GM21526 (cell line): ENCODE measurements at regions not wholly inside any gene's neighbourhood (a gene's known extent, or its start where the extent isn't known, plus 50 kb on each side); places are given as distances from the start of the nearest gene placed in this dataset.

Experiments
- ATAC-seq: cut with Tn5 transposase; IDR thresholded peaks from one replicate; pipeline ENCODE4 v1.9.1; 2021; ENCODE audit warnings: moderate library complexity; ENCODE audit not compliant: unreplicated experiment, low FRiP score

DNA sequence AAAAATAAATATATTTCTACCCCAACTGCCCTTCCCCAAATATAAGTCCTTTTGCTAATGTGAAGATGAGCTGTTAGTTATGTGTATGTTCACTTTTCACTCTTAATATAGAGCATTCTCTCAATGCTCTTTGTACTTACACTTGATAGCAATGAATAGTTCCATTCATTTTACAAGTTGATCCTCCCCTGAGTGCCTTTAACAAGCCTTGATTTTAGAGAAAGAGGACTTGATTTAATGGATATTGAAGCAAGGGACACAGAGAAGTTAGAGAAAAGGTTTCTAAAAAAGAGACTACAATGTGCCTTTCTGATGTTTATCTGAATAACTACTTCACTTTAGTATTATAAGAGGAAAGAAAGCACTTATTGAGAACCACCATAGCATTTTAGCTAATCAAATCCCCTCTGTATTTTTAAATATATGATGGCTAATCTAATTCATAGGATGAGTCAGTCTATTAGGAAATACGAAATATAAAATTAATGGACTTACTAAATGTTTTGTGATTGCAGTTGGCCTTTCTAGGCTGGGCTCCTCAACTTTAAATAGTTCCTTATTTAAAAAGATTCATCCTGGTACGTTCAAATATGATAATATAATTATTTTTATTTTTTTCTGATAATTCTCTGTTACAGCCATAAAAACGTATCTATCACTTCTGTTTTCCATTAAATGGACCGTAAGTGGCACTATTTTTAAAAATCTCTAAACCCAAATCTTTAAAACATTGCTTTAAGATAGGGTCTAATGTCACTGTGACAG lies 1097.8 kb upstream of the SLC10A2 start:
- no peak for ATAC-seq

GRCh38 chr13:104160536-104160935 lies 1094.3 kb upstream of the SLC10A2 start:
- ATAC-seq = no peak

DNA sequence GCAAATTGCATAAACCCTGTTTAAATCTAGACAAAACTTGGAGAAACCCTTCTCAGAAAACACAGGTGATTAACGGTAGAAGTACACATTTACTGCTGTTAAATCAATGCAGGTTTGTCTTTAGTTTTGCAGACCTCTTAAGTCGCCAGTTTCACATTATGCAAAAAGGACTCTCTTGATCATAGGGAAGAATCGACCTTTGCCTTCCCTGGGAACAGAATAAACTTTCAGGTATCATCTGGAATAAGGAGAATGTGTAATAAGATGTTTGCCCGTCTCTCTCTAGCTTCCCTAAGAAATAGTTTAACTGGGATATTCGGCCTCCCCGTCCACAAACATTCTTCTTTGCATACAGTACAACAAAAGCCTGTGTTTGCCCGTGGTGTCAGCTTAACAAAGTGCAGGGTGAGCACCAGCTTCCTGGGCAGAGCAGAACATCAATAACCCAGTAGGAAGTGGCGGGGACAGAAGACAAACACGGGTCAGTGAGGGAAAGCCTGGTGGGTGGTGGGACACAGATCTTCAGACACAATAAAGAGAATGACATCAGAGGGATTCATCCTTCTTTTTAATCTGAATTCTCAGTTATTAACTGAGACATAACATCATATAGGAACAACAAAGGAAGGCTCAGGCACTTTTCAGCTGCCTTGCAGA lies 1077.7 kb upstream of the SLC10A2 start:
- no peak for ATAC-seq

DNA sequence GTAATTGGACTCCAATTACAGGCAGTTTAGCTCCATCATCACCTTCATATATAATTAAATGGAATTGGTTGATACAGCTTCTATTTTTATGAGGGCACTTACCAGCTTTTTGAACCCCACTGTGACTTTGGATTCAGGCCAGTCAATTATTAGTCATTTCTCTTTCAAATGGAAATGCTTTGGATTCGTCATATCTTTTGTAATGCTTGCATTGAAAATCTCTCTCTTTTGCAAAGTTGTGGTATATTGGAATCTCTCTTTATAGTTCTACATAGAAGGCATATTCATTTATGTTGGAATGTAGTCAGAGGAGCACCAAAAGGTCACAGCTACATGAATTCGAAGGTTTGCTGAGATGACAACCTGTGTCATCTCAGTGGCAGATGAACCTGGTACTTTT lies 1074.3 kb upstream of the SLC10A2 start:
- ATAC-seq = no peak

DNA sequence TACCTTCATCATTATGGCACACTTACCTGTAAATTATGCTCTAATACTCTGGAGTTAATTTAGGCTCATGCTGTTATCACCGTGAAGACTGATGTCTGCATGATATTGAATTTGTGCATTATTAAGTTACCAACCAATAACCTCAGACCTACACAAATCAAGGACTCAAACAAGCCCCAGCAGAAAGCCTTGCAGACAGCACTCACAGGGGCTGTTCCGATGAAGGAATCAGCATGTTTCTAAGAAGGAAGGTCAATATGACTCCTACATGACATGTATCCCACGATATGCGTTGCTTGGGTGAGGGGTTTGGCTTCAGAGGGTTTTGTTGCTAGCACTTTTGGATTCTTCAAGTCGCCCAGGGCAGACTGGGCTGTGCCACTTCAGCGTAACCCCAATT lies 1071.2 kb upstream of the SLC10A2 start:
- no peak for ATAC-seq

DNA sequence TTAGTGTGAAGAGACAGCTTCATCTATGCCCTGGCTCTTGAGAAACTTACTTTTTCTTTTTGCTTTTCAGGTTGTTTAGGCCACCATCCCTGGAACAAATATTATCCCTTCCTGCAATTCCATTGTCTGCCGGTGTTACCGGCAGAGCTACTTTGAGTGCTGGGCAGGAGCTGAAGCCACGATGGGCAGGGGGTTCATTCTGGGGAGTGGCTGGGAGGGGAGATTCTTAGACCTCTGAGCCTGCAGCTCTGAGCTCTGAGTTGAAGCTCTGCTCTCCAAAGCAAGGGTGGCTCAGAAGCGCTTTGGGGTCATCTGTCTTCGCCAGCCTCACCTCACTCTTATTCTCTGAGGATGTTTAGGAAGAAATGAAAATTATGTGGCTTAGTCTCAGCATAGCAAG lies 1066.6 kb upstream of the SLC10A2 start:
- no peak for ATAC-seq

GRCh38 chr13:104114101-104114500 lies 1047.9 kb upstream of the SLC10A2 start:
- ATAC-seq = no peak

- ATAC-seq = no peak
These were observed 1044.8 kb upstream of the SLC10A2 start for GRCh38 chr13:104111031-104111430.

- no peak for ATAC-seq
These were observed 1040.6 kb upstream of the SLC10A2 start for GRCh38 chr13:104106705-104107393.

DNA sequence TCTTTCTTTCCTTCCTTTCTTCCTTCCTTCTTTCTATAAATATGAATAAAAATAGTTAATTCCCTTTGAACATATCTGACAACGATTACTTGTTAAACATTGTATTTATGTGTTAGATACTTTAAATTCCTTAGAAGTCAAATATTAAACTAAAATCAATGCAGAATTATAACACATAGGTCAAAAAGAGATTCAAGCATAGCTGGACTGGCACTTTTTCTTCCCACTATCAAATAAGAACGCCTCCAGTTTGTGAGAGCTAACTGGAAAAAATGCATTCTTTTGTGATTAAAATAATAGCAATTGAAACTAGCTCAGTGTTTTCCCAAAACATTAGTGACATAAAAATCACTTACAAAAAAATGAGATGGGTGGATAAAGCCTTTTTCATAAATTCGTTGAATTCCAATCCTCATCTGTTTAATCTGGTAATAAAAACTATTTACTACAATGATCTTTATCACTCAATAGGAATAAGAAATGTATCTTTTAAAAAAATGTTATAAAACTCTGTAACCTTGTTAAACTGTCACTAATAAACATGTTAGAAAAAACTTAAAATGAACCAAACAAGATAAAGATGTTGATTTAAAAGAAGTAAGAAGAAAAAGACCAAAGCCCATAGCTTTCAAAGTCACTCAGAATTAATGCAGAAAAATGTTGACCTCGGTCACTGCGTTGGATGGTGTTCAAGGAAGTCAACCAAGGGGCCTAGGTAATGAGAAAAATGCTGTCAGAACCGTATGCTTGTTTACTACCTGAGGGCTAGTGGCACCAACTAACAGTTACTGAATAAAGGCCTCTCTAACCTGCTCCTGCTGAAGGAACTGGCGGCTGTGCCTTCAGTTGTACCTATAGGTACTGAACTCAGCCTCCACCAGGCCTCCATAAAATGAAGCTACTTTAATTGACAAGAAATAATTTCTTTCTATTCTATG lies 1039.5 kb upstream of the SLC10A2 start:
- no peak for ATAC-seq

- no peak for ATAC-seq
These were observed 1033.5 kb upstream of the SLC10A2 start for GRCh38 chr13:104099750-104100149.

- no peak for ATAC-seq
These were observed 1032.2 kb upstream of the SLC10A2 start for GRCh38 chr13:104098421-104098820.

DNA sequence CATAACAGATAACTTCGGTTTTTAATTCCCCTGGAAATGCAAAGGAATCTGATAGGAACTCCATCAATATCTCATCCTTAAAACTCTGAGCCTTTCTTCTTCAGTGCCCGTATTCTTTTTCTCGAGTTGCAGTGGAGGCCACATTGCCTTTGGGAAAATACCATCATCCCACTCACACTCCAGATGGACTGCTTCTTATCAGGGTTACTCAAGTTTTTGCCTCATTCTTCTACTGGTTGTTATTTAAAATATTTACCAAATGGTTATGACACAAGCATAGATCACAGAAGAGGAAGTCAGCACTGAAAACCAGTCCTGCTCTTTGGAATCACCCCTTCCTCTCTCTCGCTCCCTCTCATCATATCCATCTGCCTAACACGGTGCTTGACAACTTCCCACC lies 1020.5 kb upstream of the SLC10A2 start:
- no peak for ATAC-seq

GRCh38 chr13:104086210-104086609 lies 1020.0 kb upstream of the SLC10A2 start:
- ATAC-seq = no peak

GRCh38 chr13:104085611-104086010 lies 1019.4 kb upstream of the SLC10A2 start:
- ATAC-seq = no peak

- no peak for ATAC-seq
These were observed 1008.1 kb upstream of the SLC10A2 start for GRCh38 chr13:104074326-104074725.

DNA sequence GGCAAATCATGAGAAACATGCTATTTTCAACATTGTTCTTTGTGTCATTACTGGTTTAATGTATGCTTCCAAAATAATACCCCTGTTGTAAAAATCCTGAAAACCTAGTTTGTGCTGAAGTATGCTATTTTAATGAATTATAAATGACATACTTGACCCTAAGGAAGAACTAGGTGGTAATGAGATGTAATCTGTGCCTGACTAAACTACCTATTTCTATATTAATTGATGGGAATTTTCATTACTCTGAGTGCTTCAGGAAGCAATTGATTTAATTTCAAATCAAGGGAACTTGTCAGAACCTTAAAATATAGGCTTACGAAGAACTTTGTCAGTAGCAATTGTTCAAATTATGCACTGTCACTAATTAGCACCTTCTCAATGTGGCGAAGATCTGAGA lies 1005.6 kb upstream of the SLC10A2 start:
- ATAC-seq = no peak

- ATAC-seq = no peak
These were observed 999.1 kb upstream of the SLC10A2 start for GRCh38 chr13:104065328-104065727.

DNA sequence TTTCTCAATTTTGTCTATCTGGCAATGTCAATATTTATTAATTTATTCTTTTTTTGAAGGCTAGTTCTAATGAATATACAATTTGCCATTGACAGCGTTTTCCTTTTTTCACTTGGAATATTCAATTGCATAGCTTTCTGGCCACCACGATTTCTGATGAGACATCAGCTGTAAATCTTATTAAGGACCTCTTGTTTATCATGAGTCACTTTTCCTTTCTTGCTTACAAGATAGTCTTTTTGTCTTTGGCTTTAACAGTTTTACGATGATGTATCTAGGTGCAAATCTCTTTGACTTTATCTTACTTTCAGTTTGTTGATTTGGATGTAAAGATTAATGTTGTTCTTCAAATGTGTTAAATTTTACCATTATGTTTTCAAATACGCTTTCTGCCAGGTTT lies 991.6 kb upstream of the SLC10A2 start:
- ATAC-seq = no peak

DNA sequence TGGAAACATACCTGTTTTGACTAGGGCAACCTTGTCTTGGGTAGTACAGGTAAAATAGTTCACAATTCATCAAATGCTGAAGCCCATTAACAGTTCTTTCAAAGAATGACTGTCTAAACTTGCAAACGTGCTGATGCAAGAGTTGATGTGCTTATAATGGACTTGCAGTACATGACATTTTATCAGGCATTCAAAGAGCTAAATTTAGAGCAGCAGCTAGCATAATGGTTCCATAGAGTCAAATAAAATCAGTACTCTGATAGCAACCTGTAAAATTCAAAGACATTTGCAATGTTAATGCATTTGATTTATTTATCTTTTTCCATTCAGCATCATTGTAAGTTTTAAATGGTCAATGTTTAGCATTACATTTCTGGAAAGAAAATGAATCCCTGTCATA lies 979.7 kb upstream of the SLC10A2 start:
- ATAC-seq = no peak

GRCh38 chr13:104043184-104043583 lies 977.0 kb upstream of the SLC10A2 start:
- no peak for ATAC-seq
